ENCODE measurements at regions not wholly inside any gene's neighbourhood (a gene's known extent, or its start where the extent isn't known, plus 50 kb on each side); places are given as distances from the start of the nearest gene placed in this dataset.

- no peaks in the 10 kb centered on the region for H3K36me3 ChIP-seq (ENCODE audit: insufficient read depth)
- peaks cover 3% of the 10 kb centered on the region for H3K27me3 Mint-ChIP-seq (ENCODE audit: insufficient read depth, low read depth, poor library complexity)
- H4K20me1 ChIP-seq (replicated peaks; ENCODE audit: insufficient read depth) = no peaks in the 10 kb centered on the region
- H3K27ac ChIP-seq (ENCODE audit: low read depth) = no peak overlapping the region
- H3K27me3 ChIP-seq (ENCODE audit: insufficient read depth) = no peaks in the 10 kb centered on the region
- no peak overlapping the region for H3K27ac Mint-ChIP-seq
- H3F3A ChIP-seq (replicated peaks; ENCODE audit: low read depth) = no peaks in the 10 kb centered on the region
- no peaks in the 10 kb centered on the region for H3K4me1 Mint-ChIP-seq
- H2AFZ ChIP-seq = no peak overlapping the region
- TF ChIP-seq REST (IDR thresholded peaks at IDR 0.05; ENCODE audit: unreplicated experiment) (peak; percentile 70), ZNF462 (CRISPR knock-in tag; IDR thresholded peaks at IDR 0.05) (no peak)
- DNase-seq (ENCODE audit: low spot score) (peak; percentile 40), ATAC-seq (no peak)
- no peak overlapping the region for H3K4me3 ChIP-seq
- no peaks in the 10 kb centered on the region for H3K79me2 ChIP-seq (replicated peaks; ENCODE audit: insufficient read depth)
- H3K36me3 Mint-ChIP-seq (ENCODE audit: low read depth) = no peaks in the 10 kb centered on the region
- no peak overlapping the region for H3K4me3 Mint-ChIP-seq
- peaks cover 8% of the 10 kb centered on the region; the same call in 1 of the 2 replicates for H3K9me2 ChIP-seq (ENCODE audit: insufficient read depth)
- no peaks in the 10 kb centered on the region for H3K4me1 ChIP-seq (ENCODE audit: insufficient read depth)
- H3K9me3 Mint-ChIP-seq = no peaks in the 10 kb centered on the region
- H3K4me2 ChIP-seq = no peak overlapping the region
Measured at GRCh38 chr18:38077229-38077628, 511.6 kb upstream of the CELF4 start.

All from GM23338 (cell line).